CD4-positive, CD25-positive, alpha-beta regulatory T cell (primary cell): ENCODE measurements at regions not wholly inside any gene's neighbourhood (a gene's known extent, or its start where the extent isn't known, plus 50 kb on each side); places are given as distances from the start of the nearest gene placed in this dataset.
"Not testable (repeated sequence)": the region's sequence is repeated elsewhere in the genome, so short reads cannot be mapped to it uniquely, and the experiment has no call there.

ENCODE experiments used
- ATAC-seq, 2 donors: fragments of 150-1000 bp; cut with Tn5 transposase; one replicate each; pipeline ENCODE4 v1.10.0; 2021; ENCODE audit warnings: low read depth in 2 of 2, moderate number of reproducible peaks in 2 of 2, moderate library complexity in 1 of 2
- DNase-seq, 3 donors: peaks; one replicate each; pipeline versions ENCODE4 v3.0.0 to v3.0.0-alpha.2; 2012 to 2022; ENCODE audit warnings: mixed read lengths in 1 of 3
- H3K27ac ChIP-seq: one replicate; pipeline ENCODE4 v1.7.0; 2013; ENCODE audit warnings: mild to moderate bottlenecking, low read length; ENCODE audit not compliant: insufficient read depth, poor library complexity, severe bottlenecking
- H3K27me3 ChIP-seq: one replicate; pipeline ENCODE4 v1.7.0; 2013; ENCODE audit warnings: low read length; ENCODE audit not compliant: control insufficient read depth, insufficient read depth
- H3K36me3 ChIP-seq: one replicate; pipeline ENCODE4 v1.7.0; 2013; ENCODE audit warnings: mild to moderate bottlenecking, low read length, moderate library complexity; ENCODE audit not compliant: control insufficient read depth, insufficient read depth
- H3K4me1 ChIP-seq: 2 replicates; pipeline ENCODE4 v1.7.0; 2013; ENCODE audit warnings: mild to moderate bottlenecking, low read length; ENCODE audit not compliant: insufficient read depth, control insufficient read depth, poor library complexity, severe bottlenecking
- H3K4me3 ChIP-seq: one replicate; pipeline ENCODE4 v1.7.0; 2013; ENCODE audit warnings: low read depth, mild to moderate bottlenecking, low read length, moderate library complexity
- H3K9me3 ChIP-seq, 2 experiments: 1 replicate in 1 of 2; 2 replicates in 1 of 2; pipeline ENCODE4 v1.7.0; 2013; ENCODE audit warnings: low read length in 2 of 2, mild to moderate bottlenecking in 1 of 2, moderate library complexity in 1 of 2; ENCODE audit not compliant: control insufficient read depth in 2 of 2
- H3K27ac Mint-ChIP-seq, 3 donors: one replicate each; pipeline ENCODE4 v1.8.0; 2020 to 2022; ENCODE audit warnings: mild to moderate bottlenecking in 3 of 3, mixed read lengths in 3 of 3, moderate library complexity in 2 of 3
- H3K27me3 Mint-ChIP-seq: one replicate; pipeline ENCODE4 v1.8.0; 2022; ENCODE audit warnings: mild to moderate bottlenecking, mixed read lengths
- H3K36me3 Mint-ChIP-seq: one replicate; pipeline ENCODE4 v1.8.0; 2020; ENCODE audit warnings: mixed read lengths
- H3K4me1 Mint-ChIP-seq, 4 donors: one replicate each; pipeline ENCODE4 v1.8.0; 2020 to 2022; ENCODE audit warnings: mixed read lengths in 4 of 4, mild to moderate bottlenecking in 1 of 4
- H3K4me3 Mint-ChIP-seq, 4 donors: one replicate each; pipeline ENCODE4 v1.8.0; 2020 to 2022; ENCODE audit warnings: mild to moderate bottlenecking in 4 of 4, mixed read lengths in 4 of 4, moderate library complexity in 3 of 4
- H3K9me3 Mint-ChIP-seq, 7 donors: one replicate each; pipeline ENCODE4 v1.8.0; 2020 to 2022; ENCODE audit warnings: mixed read lengths in 7 of 7, mild to moderate bottlenecking in 3 of 7, moderate library complexity in 2 of 7

DNA sequence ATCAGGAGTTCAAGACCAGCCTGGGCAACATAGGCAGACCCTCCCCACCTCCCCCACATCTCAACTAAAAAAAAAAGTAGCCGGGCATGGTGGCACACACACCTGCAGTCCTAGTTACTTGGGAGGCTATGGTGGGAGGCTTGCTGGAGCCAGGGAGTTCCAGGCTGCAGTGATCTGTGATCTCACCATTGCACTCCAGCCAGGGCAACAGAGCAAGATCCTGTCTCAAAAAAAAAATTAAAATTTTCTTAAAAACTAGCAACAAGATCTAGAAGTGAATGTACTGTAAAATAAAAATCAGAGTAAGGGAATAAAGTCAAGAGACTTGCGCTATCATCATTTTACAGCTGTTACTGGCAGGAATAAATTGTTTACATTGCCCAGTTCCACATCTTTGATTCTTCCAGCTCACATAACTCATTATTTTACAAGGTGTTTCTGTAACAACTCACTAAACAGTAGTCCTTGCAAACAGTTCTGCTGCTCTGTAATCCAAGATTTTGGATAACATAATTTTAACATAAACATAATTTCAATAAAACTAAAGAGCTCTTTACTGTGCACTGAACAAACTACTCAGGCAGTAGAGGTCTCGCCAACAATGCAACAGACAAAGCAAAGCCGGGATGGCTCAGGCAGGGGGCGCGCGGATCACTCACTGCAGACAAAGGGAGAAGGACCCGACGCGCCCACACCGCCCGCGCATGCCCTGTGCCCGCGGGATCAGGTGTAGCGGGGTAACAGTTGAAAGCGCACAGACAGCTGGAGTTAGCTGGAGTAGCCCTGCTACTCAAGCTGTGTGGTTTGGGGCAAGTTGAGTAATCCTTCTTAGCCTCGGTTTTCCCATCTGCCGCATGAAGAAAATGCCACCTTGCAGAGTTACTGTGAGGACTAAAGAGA is 73.3 kb upstream of the NFE2L3 start:
- peaks cover 78% of the 10 kb centered on the region for H3K27me3 Mint-ChIP-seq

GRCh38 chr7:26081638-26082037 is 70.4 kb upstream of the NFE2L3 start:
- Mint-ChIP-seq H3K27me3 (peaks cover 67% of the 10 kb centered on the region), H3K4me3 (no peak overlapping the region), H3K9me3 (peaks cover 0 to 6% (median 0%) of the 10 kb centered on the region in 7 donors), H3K27ac (no peak overlapping the region), H3K36me3 (no peaks in the 10 kb centered on the region), H3K4me1 (peaks cover 0 to 9% (median 6%) of the 10 kb centered on the region in 4 donors)
- peaks cover 4% of the 10 kb centered on the region for H3K4me1 ChIP-seq
- no peak for ATAC-seq
- no peak overlapping the region for H3K27ac ChIP-seq
- H3K9me3 ChIP-seq = no peaks in the 10 kb centered on the region
- no peaks in the 10 kb centered on the region for H3K36me3 ChIP-seq
- DNase-seq = no peak
- H3K4me3 ChIP-seq = no peak overlapping the region
- peaks cover 38% of the 10 kb centered on the region for H3K27me3 ChIP-seq

More for the DNA sequence above, 73.3 kb upstream of the NFE2L3 start:
- Mint-ChIP-seq H3K4me3 (peak overlapping the region in 1 of 4 donors; percentile 28), H3K27ac (no peak overlapping the region), H3K4me1 (peaks cover 0 to 9% (median 6%) of the 10 kb centered on the region in 4 donors), H3K36me3 (no peaks in the 10 kb centered on the region), H3K9me3 (peaks cover 0 to 6% (median 0%) of the 10 kb centered on the region in 7 donors)
- Histone ChIP-seq H3K27ac (no peak overlapping the region), H3K36me3 (no peaks in the 10 kb centered on the region), H3K4me1 (peaks cover 4% of the 10 kb centered on the region), H3K27me3 (peaks cover 48% of the 10 kb centered on the region), H3K4me3 (no peak overlapping the region), H3K9me3 (no peaks in the 10 kb centered on the region)
- ATAC-seq (peak; percentile 95 to 98), DNase-seq (peak; percentile 63 to 82 (median 78))

DNA sequence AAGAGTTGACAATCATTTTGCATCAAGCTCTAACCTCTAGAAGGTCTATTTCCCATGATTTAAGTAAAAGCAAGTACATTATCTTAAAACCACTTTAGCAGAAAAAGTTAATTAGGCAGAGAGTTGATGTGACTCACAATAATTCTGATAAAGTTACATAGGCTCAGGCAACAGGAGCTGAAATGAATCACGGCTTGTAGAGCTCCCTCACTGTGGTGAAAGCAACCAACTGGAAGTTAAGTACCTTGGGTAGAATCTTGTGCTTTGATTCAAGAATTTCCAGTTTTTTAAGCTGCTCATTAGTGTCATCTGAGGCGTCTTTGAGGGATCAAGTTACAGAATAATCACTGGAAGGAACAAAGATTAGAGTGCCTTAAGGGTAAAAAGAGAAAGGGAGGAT is 68.9 kb upstream of the NFE2L3 start:
- peaks cover 29% of the 10 kb centered on the region for H3K27me3 ChIP-seq
- H3K36me3 ChIP-seq = no peaks in the 10 kb centered on the region
- no peak overlapping the region for H3K4me3 Mint-ChIP-seq
- H3K4me3 ChIP-seq = no peak overlapping the region
- DNase-seq (no peak), ATAC-seq (no peak)
- no peak overlapping the region for H3K27ac ChIP-seq
- H3K9me3 Mint-ChIP-seq = peaks cover 0 to 6% (median 0%) of the 10 kb centered on the region in 7 donors
- peaks cover 4% of the 10 kb centered on the region for H3K4me1 ChIP-seq
- no peak overlapping the region for H3K27ac Mint-ChIP-seq
- peaks cover 58% of the 10 kb centered on the region for H3K27me3 Mint-ChIP-seq
- no peaks in the 10 kb centered on the region for H3K9me3 ChIP-seq
- peaks cover 0 to 9% (median 6%) of the 10 kb centered on the region in 4 donors for H3K4me1 Mint-ChIP-seq
- no peaks in the 10 kb centered on the region for H3K36me3 Mint-ChIP-seq

DNA sequence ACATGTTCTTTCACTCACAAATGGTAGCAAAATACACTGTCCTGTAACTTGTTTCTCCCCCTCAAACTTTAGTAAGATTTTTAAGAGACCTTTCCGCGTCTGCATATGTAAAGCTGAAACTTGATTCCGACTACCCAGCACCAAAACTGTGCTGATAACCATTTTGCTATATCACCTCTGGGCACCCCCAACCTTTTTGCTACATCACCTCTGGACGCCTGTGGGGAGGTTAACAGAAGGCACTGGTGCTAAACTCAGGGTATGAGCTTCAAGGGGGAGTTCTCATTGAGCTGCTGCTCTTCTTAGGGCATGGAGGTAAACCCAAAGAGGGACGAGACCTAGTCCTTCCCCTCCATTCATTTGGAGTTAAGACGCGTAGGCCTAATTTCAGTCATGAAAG is 67.6 kb upstream of the NFE2L3 start:
- H3K36me3 Mint-ChIP-seq = no peaks in the 10 kb centered on the region
- Histone ChIP-seq H3K4me1 (no peaks in the 10 kb centered on the region), H3K4me3 (no peak overlapping the region), H3K27me3 (peaks cover 21% of the 10 kb centered on the region), H3K36me3 (no peaks in the 10 kb centered on the region), H3K9me3 (no peaks in the 10 kb centered on the region), H3K27ac (no peak overlapping the region)
- H3K4me1 Mint-ChIP-seq = peaks cover 0 to 6% (median 1%) of the 10 kb centered on the region in 4 donors
- H3K27me3 Mint-ChIP-seq = peaks cover 49% of the 10 kb centered on the region
- DNase-seq (no peak), ATAC-seq (no peak)
- no peak overlapping the region for H3K27ac Mint-ChIP-seq
- peaks cover 0 to 4% (median 0%) of the 10 kb centered on the region in 7 donors for H3K9me3 Mint-ChIP-seq
- no peak overlapping the region for H3K4me3 Mint-ChIP-seq

DNA sequence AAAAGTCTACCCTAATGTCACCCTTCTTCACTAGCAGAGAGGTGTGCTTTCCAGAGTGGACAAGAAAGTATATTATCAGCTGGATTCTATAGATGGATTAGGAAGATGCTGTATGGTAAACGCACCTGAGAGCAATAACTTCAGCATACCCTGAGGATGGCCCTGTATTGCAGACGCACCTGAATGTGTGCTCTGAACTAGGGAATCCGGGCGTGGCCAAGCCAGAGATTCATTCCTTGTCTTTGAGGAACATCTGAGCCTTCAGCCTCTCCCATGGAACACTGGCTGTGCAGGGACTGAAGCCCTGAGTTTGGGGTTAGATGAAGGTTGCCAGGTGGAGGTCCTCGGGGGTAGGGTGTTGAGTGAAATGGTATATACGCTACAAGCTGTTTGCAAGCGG is 66.2 kb upstream of the NFE2L3 start:
- Histone ChIP-seq H3K27ac (no peak overlapping the region), H3K36me3 (no peaks in the 10 kb centered on the region), H3K4me1 (peaks cover under 1% of the 10 kb centered on the region), H3K9me3 (no peaks in the 10 kb centered on the region), H3K27me3 (peaks cover 11% of the 10 kb centered on the region), H3K4me3 (no peak overlapping the region)
- Mint-ChIP-seq H3K27ac (no peak overlapping the region), H3K4me3 (no peak overlapping the region), H3K9me3 (peaks cover 0 to 3% (median 0%) of the 10 kb centered on the region in 7 donors), H3K4me1 (peaks cover 0 to 7% (median 2%) of the 10 kb centered on the region in 4 donors), H3K36me3 (no peaks in the 10 kb centered on the region), H3K27me3 (peaks cover 38% of the 10 kb centered on the region)
- no peak for DNase-seq
- ATAC-seq = no peak

- H3K36me3 Mint-ChIP-seq = no peaks in the 10 kb centered on the region
- Histone ChIP-seq H3K36me3 (no peaks in the 10 kb centered on the region), H3K27me3 (peaks cover 5% of the 10 kb centered on the region), H3K4me3 (no peak overlapping the region), H3K27ac (no peak overlapping the region), H3K9me3 (no peaks in the 10 kb centered on the region), H3K4me1 (peaks cover 13% of the 10 kb centered on the region)
- DNase-seq (no peak), ATAC-seq (no peak)
- H3K27me3 Mint-ChIP-seq = peaks cover 21% of the 10 kb centered on the region
- H3K4me1 Mint-ChIP-seq = peaks cover 12 to 20% (median 16%) of the 10 kb centered on the region in 4 donors
- H3K9me3 Mint-ChIP-seq = peaks cover 0 to 3% (median 0%) of the 10 kb centered on the region in 7 donors
- H3K4me3 Mint-ChIP-seq = no peak overlapping the region
- H3K27ac Mint-ChIP-seq = no peak overlapping the region
Observed at GRCh38 chr7:26087321-26088091, 64.5 kb upstream of the NFE2L3 start.

DNA sequence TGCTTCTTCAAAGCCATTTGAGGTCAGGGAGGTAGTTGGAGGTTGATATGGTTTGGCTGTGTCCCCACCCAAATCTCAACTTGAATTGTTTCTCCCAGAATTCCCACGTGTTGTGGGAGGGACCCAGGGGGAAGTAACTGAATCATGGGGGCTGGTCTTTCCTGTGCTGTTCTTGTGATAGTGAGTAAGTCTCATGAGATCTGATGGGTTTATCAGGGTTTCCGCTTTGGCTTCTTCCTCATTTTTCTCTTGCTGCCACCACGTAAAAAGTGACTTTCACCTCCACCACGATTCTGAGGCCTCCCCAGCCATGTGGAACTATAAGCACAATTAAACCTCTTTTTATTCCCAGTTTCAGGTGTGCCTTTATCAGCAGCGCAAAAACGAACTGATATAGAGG is 62.5 kb upstream of the NFE2L3 start:
- not testable (repeated sequence) for DNase-seq, H3K27ac Mint-ChIP-seq, H3K36me3 Mint-ChIP-seq, H3K9me3 ChIP-seq, H3K4me3 ChIP-seq, H3K9me3 Mint-ChIP-seq, ATAC-seq, H3K27ac ChIP-seq, H3K36me3 ChIP-seq, H3K4me3 Mint-ChIP-seq, H3K27me3 ChIP-seq
- peaks cover 13% of the 10 kb centered on the region for H3K4me1 ChIP-seq
- Mint-ChIP-seq H3K4me1 (peaks cover 13 to 32% (median 20%) of the 10 kb centered on the region in 4 donors), H3K27me3 (peaks cover 15% of the 10 kb centered on the region)
